ENCODE measurements at regions not wholly inside any gene's neighbourhood (a gene's known extent, or its start where the extent isn't known, plus 50 kb on each side); places are given as distances from the start of the nearest gene placed in this dataset.

DNA sequence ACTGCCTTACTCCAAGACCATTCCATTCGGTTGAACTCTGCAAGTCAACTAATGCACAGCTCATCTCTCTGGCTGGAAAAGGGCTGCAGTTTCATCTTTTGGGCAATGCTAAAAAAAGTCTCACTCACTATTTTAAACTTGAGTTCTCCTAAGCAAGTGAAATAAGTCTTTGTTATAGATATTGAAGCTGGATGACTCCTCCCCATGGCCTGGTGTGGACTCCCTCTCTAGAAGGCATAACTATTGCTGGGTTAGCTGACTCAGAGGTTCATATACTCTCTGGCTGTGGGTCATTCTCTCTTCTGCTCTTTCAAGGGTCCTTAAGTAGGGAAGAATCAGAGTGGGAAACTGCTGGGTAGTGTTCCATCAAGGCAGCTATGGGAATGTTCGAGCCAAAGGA, 88.0 kb downstream of the XCL2 start:
- no peak for TF ChIP-seq POLR2A (IDR thresholded peaks at IDR 0.05)
- TF ChIP-seq CTCF (IDR thresholded peaks at IDR 0.05), result no peak
